Mesothelial cell of epicardium (in vitro differentiated cells): ENCODE measurements at regions not wholly inside any gene's neighbourhood (a gene's known extent, or its start where the extent isn't known, plus 50 kb on each side); places are given as distances from the start of the nearest gene placed in this dataset.

Experiments used
- DNase-seq, 2 experiments: peaks; one replicate each; pipeline ENCODE4 v3.0.0; 2021; ENCODE audit warnings: low spot score in 2 of 2; ENCODE audit not compliant: unreplicated experiment in 2 of 2
- H3K27ac Mint-ChIP-seq: 2 replicates; pipeline ENCODE4 v1.8.0; 2021; ENCODE audit warnings: mixed read lengths
- H3K27me3 Mint-ChIP-seq: 2 replicates; pipeline ENCODE4 v1.8.0; 2021; ENCODE audit warnings: low read depth, mixed read lengths
- H3K36me3 Mint-ChIP-seq: 2 replicates; pipeline ENCODE4 v1.8.0; 2021; ENCODE audit warnings: mixed read lengths
- H3K4me1 Mint-ChIP-seq: 2 replicates; pipeline ENCODE4 v1.8.0; 2021; ENCODE audit warnings: mixed read lengths
- H3K4me3 Mint-ChIP-seq: 2 replicates; pipeline ENCODE4 v1.8.0; 2021; ENCODE audit warnings: mild to moderate bottlenecking, moderate library complexity, mixed read lengths
- H3K9me3 Mint-ChIP-seq: 2 replicates; pipeline ENCODE4 v1.8.0; 2021; ENCODE audit warnings: mixed read lengths
- TF ChIP-seq, protein P1 (sequence below): fragments of 200-600 bp; sonication (generic); IDR thresholded peaks from one replicate; pipeline ENCODE4 v1.5.0; 2021; ENCODE audit warnings: antibody characterized with exemption; ENCODE audit not compliant: unreplicated experiment

DNA sequence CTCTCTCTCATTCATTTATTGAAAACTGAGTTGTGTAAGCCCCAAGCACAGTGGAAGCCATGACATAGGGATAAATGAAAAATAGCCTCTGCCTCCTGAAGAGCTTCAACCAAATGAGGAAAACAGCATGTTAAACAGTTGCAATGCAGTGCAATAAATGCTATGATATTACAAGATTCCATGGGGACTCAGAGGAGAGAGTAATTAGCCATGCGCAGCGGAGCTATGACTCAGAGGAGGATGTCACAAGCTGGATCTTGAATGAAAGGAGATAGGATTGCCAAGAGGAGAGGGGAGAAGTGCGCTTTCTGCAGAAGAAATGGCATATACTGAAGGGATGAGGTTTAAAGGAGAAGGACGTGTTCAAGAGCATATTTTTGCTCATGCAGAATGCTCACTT, 231.3 kb upstream of the PLXNA2 start:
- Mint-ChIP-seq H3K4me3 (no peak overlapping the region), H3K4me1 (peaks cover 31% of the 10 kb centered on the region), H3K27me3 (no peaks in the 10 kb centered on the region), H3K9me3 (no peaks in the 10 kb centered on the region), H3K36me3 (no peaks in the 10 kb centered on the region), H3K27ac (no peak overlapping the region)
- TF ChIP-seq, protein P1, sequence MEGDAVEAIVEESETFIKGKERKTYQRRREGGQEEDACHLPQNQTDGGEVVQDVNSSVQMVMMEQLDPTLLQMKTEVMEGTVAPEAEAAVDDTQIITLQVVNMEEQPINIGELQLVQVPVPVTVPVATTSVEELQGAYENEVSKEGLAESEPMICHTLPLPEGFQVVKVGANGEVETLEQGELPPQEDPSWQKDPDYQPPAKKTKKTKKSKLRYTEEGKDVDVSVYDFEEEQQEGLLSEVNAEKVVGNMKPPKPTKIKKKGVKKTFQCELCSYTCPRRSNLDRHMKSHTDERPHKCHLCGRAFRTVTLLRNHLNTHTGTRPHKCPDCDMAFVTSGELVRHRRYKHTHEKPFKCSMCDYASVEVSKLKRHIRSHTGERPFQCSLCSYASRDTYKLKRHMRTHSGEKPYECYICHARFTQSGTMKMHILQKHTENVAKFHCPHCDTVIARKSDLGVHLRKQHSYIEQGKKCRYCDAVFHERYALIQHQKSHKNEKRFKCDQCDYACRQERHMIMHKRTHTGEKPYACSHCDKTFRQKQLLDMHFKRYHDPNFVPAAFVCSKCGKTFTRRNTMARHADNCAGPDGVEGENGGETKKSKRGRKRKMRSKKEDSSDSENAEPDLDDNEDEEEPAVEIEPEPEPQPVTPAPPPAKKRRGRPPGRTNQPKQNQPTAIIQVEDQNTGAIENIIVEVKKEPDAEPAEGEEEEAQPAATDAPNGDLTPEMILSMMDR, result no peak
- DNase-seq, result no peak

DNA sequence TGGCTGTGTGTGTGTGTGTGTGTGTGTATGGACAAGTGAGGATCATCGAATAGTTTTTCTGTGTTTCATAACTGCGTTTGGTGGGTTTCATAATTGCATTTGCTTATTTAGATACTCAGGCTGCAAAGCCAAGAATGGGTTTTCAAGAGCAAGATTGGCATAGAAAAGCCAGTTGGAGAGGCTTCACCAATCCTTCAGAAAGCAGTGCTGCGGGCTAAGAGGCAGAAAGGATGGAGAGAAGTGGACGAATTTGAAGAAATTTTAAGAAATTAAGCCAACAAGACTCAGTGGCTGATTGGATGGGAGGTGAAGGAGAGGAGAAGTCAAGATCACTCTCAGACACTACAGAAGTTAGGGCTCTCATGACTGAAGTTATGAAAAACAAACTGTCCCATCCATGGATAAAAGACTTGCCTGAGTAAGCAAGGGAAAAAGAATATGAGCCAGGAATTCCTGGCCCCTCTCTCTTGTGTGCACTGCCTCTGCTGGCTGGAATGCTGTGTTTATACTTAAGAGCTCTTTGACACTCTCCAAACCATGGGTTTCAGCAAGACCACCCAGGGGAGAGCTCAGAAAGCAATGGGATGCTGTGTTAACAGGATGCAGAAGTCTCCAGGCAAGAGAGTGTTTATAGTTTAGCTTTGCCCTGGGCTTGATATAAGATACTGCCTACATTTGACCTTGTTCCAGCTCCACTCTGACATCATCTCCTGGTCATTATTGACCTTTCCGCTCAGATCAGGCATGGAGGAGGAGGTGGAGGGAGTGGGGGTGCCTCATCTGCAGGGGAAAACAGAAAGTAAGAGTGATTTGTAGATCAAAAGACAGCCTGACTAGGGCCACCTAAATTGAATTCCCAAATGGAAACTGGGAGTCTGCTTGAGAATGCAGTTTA, 232.0 kb upstream of the PLXNA2 start:
- H3K4me3 Mint-ChIP-seq, result no peak overlapping the region
- no peaks in the 10 kb centered on the region for H3K36me3 Mint-ChIP-seq
- peaks cover 31% of the 10 kb centered on the region for H3K4me1 Mint-ChIP-seq
- no peaks in the 10 kb centered on the region for H3K27me3 Mint-ChIP-seq
- TF ChIP-seq, protein P1, result no peak
- no peaks in the 10 kb centered on the region for H3K9me3 Mint-ChIP-seq
- peak overlapping the region; percentile 23 for H3K27ac Mint-ChIP-seq
- no peak for DNase-seq

DNA sequence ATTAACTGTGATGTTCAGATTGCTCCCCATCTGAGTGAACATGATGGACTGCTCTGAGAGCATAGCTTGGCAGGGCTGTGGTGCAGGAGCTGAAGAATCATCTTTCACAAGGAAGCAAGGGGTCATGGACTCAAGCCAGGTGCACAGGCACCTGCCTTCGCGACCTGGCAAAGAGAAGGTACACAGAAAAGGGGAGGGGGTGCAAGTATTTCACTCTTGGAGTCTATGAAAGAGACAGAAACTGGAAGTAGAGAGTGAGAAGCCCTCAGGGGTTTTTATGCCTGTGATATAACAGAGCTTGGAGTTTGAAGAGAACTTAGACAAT, 232.6 kb upstream of the PLXNA2 start:
- Mint-ChIP-seq H3K27ac (no peak overlapping the region), H3K36me3 (no peaks in the 10 kb centered on the region), H3K4me3 (no peak overlapping the region), H3K27me3 (no peaks in the 10 kb centered on the region), H3K4me1 (peaks cover 31% of the 10 kb centered on the region), H3K9me3 (no peaks in the 10 kb centered on the region)
- TF ChIP-seq, protein P1, result no peak
- DNase-seq, result no peak

DNA sequence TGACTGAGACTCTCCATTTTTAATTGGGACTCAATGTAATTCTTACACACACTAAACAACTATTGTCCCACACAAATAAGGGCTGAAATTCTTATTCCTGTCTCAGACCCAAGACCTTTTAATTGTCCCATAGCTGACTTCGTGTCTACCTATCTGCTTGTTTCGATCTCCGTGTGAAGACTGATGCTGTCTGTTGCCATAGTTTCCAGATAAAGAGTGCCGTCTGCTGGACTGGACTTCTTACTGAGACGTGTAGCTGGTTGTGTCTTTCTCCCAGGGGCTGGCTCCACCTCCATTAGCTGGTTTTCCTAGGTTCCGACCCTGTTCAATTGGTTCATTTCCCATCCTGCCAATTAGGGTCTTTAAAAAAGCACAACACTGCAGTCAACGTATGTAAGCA, 235.3 kb upstream of the PLXNA2 start:
- H3K36me3 Mint-ChIP-seq, result no peaks in the 10 kb centered on the region
- no peak overlapping the region for H3K27ac Mint-ChIP-seq
- H3K9me3 Mint-ChIP-seq, result no peaks in the 10 kb centered on the region
- no peak for DNase-seq
- H3K4me3 Mint-ChIP-seq, result no peak overlapping the region
- TF ChIP-seq, protein P1, result no peak
- H3K4me1 Mint-ChIP-seq, result peaks cover 31% of the 10 kb centered on the region
- no peaks in the 10 kb centered on the region for H3K27me3 Mint-ChIP-seq

DNA sequence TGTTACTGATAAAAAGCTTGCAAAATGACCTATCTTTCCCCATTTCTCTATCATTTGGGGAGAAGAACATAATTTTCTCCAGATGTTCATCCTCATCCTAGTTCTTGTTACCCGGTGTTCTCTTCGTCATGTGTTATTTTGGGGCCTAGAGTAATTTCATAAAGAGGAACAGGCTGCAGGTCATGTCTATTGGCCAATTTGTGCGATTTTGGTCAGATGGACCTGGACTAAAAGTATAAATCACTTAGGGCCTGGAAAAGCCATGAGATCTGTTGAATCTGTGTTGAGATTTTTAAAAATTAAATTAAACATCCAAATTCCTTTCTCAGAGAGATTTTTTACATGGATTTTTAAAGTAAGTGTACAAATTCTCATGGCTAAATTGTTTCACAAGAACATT, 241.3 kb upstream of the PLXNA2 start:
- no peaks in the 10 kb centered on the region for H3K9me3 Mint-ChIP-seq
- H3K36me3 Mint-ChIP-seq, result no peaks in the 10 kb centered on the region
- TF ChIP-seq, protein P1, result no peak
- no peaks in the 10 kb centered on the region for H3K27me3 Mint-ChIP-seq
- H3K4me1 Mint-ChIP-seq, result no peaks in the 10 kb centered on the region
- H3K27ac Mint-ChIP-seq, result no peak overlapping the region
- H3K4me3 Mint-ChIP-seq, result no peak overlapping the region
- DNase-seq, result no peak
